Jurkat, Clone E6-1 (cell line): ENCODE measurements at regions not wholly inside any gene's neighbourhood (a gene's known extent, or its start where the extent isn't known, plus 50 kb on each side); places are given as distances from the start of the nearest gene placed in this dataset.
"Not testable (repeated sequence)": the region's sequence is repeated elsewhere in the genome, so short reads cannot be mapped to it uniquely, and the experiment has no call there.

Source experiments
- DNase-seq: peaks from one replicate; pipeline ENCODE4 v3.0.0-alpha.2; 2011; ENCODE audit warnings: low read depth, low spot score
- H3K4me3 ChIP-seq: 2 replicates; pipeline ENCODE4 v1.5.1; 2011; ENCODE audit warnings: mild to moderate bottlenecking, low read length, control low read depth, moderate library complexity

GRCh38 chr1:22336696-22337545 is 114.7 kb upstream of the ZBTB40 start:
- not testable (repeated sequence) for H3K4me3 ChIP-seq, DNase-seq

GRCh38 chr1:22338071-22338765 is 113.4 kb upstream of the ZBTB40 start:
- no peak overlapping the region for H3K4me3 ChIP-seq
- no peak for DNase-seq

GRCh38 chr1:22339237-22339636 is 112.4 kb upstream of the ZBTB40 start:
- no peak for DNase-seq
- H3K4me3 ChIP-seq: no peak overlapping the region

DNA sequence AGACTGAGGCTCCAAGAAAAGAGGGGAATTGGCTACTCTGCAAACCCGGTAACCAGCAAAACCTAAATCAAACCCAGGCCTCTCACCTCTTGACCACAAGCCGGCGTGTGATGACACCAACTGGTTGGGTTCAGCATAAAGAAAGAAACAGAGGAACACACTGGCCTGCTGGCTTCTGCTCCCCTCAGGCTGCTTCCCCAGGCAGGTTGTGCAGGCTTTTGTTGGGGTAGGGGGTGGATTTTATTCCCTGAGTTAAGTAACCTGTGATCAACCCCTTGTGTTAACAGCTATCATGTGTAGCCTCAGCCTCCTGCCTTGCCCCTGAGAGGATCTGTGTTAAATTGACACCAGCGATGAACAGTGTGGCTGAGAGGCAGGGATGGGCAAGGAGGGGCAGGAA is 111.6 kb upstream of the ZBTB40 start:
- H3K4me3 ChIP-seq: no peak overlapping the region
- no peak for DNase-seq

DNA sequence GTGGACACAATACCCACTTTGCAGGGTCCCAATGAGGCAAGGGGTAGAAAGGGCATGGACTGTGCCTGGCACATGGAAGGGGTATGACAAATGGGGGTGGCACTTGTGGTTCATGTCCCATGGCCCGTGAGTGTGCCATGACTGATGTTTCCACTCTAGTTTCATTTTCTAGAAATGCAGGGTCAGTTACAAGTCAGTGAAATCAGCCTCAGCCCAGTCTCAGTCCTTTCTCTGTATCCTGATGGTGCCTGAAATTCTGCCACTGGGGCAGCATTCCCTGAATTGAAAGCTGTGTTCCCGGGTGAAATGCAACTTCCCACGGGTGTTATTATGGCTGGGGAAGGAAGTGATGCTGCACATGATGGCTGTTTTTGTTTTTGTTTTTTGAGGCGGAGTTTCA is 110.8 kb upstream of the ZBTB40 start:
- no peak for DNase-seq
- H3K4me3 ChIP-seq: no peak overlapping the region

- H3K4me3 ChIP-seq: no peak overlapping the region
- DNase-seq: no peak
Measured at GRCh38 chr1:22341791-22342605, 109.7 kb upstream of the ZBTB40 start.

DNA sequence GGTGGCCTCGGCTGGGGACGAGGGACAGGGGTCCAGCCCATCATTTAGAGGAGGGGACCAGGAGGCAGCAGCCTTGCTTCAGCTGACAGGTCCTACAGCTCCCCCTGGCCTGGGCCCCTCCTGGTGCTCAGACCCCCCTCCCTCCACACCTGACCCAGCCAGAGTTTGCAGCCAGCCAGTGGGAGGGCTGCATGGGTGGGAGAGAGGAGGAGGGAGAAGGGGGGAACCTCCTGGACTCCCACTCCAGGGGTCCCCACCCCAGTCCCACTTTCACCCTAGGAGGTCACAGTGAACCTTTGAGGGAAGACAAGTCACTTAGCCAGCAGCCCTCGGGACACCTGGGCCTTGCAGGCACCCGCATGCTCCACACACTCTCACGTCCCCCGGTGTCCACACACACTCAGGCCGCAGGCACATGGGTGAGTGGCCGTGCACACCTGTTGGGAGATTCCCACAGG is 108.9 kb upstream of the ZBTB40 start:
- DNase-seq: no peak

DNA sequence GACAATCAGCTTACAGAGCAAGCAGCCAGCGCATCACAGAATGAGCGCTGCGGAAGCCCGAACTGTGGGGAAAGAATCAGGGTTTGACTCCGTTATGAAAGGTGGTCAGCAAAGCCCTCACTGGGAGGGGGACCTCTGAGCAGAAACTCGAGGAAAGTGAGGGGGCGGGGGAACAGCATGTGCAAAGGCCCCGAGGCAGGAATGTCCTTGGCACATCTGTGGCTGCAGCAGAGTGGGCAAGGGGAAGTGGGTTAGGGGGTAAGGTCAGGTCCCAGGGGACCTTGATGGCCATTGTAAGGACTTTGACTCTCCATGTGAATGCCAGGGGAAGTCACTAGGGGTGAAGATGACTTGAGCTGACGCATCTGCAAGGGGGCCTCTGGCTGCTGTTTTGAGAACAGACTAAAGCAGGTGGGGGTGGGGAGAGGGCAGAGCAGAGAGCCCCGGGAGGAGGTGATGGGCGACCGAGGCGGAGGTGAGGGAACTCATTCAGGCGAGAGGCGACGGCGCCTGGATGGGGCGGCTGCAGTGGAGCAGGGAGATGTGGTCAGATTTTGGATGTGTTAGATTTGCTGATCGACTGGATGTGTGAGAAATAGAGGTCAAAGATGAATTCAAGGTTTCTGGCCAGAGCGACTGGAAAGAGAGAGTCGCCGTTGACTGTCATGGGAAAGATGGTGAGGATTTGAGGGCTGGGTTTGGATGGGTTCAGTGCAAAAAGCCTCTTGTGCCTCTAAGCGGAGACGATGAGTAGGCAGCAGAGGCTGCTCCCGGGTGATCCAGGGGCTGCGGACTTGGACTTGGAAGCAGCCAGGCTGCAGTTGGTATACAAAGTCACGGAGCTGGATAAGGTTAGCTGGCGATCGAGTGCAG is 108.0 kb upstream of the ZBTB40 start:
- H3K4me3 ChIP-seq: no peak overlapping the region
- no peak for DNase-seq

More for the DNA sequence above, 108.9 kb upstream of the ZBTB40 start:
- H3K4me3 ChIP-seq: no peak overlapping the region

GRCh38 chr1:22344329-22344630 is 107.4 kb upstream of the ZBTB40 start:
- no peak overlapping the region for H3K4me3 ChIP-seq
- DNase-seq: no peak

GRCh38 chr1:22344851-22345560 is 106.6 kb upstream of the ZBTB40 start:
- DNase-seq: no peak
- no peak overlapping the region for H3K4me3 ChIP-seq

- DNase-seq: no peak
- no peak overlapping the region for H3K4me3 ChIP-seq
Measured at GRCh38 chr1:22347854-22348760, 103.5 kb upstream of the ZBTB40 start.

DNA sequence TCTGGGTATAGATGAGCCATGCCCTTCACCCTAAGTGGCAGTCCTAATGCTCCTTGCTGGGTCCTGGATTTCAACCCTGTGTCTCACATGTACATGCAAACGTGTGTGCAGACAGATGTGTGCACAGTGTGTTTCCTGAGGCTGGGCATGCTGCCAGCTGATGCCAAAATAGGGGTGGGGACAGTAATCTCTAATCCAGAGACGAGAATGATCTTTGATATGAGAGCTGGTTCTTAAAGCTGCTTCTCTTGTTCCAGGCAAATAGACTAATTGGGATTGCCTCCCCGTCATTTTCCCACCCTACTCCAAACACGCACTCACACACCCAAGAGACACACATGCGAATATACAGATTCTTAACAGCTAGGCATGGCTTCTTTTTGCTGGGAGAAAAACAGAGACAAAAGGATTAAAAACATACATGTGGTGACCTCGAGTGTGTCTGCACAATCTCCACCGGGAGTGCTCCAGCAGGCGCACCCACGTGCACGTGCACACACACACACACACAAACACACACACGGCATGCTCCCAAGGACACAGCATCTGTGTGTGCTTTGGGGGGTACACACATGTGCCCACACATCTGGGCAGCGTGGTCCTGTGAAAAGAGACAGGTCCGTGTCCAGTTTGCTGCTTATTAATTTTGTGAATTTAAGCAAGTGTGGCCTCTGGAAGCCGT is 102.1 kb upstream of the ZBTB40 start:
- no peak for DNase-seq
- H3K4me3 ChIP-seq: no peak overlapping the region

DNA sequence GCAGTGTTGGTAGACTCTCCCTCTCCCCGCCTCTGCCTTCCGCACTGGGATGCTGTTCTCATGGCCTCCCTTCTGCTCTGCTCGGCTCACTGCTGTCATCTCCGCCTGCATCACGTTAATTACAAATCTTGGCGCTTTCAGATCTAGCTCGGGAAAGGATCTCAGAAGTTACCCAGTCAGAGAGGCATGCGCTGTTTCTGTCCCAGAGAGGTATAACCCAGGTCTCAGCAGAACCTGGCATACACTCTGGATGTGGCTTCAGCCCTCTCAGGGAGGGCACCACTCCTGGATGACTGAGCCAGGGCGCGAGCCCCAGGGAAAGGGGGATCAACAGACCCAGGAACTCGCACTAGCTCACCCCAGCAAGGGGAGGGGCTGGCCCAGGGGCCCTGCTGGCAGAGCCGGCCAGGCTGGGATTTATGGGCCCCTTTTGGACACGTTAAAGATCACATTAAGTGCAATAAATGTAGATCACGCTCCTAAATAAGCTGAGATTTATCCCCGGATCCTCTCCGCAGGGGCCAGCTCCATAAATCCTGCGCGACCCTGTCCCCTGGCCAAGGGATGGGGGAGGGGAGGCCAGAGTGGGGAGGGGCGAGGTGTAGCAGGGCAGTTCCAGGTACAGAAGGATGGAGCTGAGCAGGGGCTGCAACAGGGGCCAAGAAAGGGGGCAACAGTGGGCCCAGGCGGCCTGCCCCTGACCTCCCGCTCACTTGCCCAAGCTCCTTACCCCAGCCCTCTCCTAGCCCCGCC is 101.3 kb upstream of the ZBTB40 start:
- DNase-seq: no peak
- no peak overlapping the region for H3K4me3 ChIP-seq

DNA sequence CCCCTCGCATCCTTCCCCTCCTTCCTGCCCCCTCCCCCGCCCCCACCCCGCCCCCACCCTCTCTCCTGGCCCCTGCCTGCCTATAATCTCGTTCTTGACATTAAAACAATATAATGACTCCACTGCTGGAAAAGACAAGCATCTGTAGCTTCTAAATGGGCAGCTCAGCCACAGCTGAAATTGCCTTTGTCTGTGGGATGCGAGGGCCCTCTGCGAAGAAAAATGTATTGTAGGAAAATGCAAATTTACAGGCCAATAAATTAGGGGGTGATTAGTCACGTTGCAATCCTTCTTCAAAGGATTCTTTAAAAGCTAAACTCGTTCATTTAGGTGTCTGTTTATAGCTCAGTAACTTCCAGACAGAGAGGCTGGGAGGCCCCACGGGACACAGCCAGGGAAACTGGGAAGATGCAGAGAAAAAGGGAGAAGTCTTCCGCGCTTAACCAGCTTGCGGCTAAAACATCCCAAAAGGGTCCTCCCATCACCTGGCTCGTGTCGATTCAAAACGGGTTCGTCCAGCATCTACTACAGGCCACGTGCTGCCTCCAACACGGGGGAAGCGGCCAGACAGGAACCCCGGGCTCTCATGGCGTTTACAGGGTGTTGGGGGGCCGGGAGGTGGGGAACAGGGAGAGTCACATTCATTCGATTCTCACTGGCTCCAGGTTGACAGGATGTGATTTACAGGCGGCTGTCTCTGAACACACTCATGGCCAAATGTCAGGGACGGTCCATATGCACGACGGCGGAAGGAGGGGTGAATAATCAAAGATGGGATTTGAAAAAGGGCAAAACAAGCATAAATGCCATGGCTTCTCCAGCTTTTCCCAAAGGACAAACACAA is 100.5 kb upstream of the ZBTB40 start:
- no peak for DNase-seq
- no peak overlapping the region for H3K4me3 ChIP-seq

DNA sequence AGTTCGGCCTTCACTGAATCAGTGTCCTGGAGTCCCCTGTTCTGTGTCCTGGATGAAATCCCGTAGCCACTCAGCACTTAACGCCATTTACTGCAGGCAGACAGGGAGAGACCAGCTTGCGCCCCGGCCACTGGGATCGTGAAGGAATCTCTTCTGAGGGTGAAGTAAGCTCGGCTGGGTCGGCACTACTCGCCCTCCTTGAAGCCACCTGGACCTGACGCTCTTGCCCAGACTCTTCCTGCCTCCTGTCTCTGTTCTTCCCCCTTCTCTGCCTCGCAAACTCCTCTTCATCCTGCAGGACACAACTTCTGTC is 99.9 kb upstream of the ZBTB40 start:
- H3K4me3 ChIP-seq: no peak overlapping the region
- DNase-seq: no peak

GRCh38 chr1:22352355-22352754 is 99.3 kb upstream of the ZBTB40 start:
- H3K4me3 ChIP-seq: no peak overlapping the region
- no peak for DNase-seq
